CD4-positive, alpha-beta T cell treated with Interleukin-15 for 4 hours (primary cell): ENCODE measurements at regions not wholly inside any gene's neighbourhood (a gene's known extent, or its start where the extent isn't known, plus 50 kb on each side); places are given as distances from the start of the nearest gene placed in this dataset.
"Not testable (repeated sequence)": the region's sequence is repeated elsewhere in the genome, so short reads cannot be mapped to it uniquely, and the experiment has no call there.

Experiments
- DNase-seq: peaks from one replicate; pipeline ENCODE4 v3.0.0-alpha.2; 2020; ENCODE audit warnings: low spot score

GRCh38 chr12:72723732-72724131 lies 451.6 kb downstream of the TRHDE start:
- no peak for DNase-seq

DNA sequence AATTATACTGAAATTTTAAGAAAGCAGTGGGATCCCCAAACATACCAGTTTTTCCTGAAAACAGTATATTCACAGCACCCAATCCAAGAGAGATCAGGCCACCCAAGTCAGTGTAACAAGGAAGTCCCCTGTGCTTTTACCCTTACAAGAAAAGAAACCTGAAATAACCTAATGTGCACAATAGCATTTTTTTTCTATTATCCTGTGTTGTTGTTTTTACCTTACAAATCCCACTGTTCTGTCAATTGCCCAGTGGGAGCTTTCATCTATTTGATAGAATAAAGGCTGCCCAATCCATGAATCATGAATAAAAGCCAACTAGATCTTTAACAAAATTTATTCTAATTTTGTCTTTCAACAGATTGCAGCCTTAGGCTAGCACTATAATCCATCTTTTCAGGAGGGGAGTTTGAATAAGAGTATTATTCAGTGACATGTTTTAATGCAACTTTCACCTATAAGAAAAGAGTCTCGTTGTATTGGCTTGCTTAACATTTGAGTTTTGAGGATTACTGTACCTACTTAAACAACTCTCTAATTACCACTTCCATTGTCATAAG lies 457.4 kb downstream of the TRHDE start:
- no peak for DNase-seq

- no peak for DNase-seq
Measured at GRCh38 chr12:72734581-72734980, 462.4 kb downstream of the TRHDE start.

GRCh38 chr12:72738811-72739210 lies 466.6 kb downstream of the TRHDE start:
- DNase-seq: no peak

- no peak for DNase-seq
Measured at GRCh38 chr12:72740064-72740463, 467.9 kb downstream of the TRHDE start.

DNA sequence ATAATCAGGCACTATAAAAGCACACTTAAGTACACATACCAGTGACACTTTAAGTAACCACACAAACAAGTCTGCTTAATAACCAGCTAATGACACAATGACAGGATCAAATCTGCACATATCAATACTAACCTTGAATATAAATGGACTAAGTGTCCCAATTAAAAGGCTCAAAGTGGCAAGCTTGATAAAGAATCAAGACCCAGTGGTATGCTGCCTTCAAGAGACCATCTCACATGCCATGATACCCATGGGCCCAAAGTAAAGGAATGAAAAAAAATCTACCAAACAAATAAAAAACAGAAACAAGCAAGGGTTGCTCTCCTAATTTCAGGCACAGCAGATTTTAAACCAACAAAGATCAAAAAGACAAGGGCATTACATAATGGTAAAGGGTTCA lies 470.4 kb downstream of the TRHDE start:
- no peak for DNase-seq

DNA sequence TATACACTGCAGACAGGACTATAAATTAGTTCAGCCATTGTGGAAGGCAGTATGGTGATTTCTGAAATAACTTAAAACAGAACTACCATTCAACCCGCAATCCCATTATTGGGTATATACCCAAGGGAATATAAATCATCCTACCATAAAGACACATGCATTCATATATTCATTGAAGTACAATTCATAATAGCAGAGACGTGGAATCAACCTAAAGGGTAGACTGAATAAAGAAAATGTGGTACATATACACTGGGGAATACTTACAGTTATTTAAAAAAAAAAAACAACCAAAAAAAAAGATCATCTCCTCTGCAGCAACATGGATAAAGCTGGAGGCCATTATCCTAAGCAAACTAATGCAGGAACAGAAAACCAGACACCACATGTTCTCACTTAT lies 473.9 kb downstream of the TRHDE start:
- no peak for DNase-seq

DNA sequence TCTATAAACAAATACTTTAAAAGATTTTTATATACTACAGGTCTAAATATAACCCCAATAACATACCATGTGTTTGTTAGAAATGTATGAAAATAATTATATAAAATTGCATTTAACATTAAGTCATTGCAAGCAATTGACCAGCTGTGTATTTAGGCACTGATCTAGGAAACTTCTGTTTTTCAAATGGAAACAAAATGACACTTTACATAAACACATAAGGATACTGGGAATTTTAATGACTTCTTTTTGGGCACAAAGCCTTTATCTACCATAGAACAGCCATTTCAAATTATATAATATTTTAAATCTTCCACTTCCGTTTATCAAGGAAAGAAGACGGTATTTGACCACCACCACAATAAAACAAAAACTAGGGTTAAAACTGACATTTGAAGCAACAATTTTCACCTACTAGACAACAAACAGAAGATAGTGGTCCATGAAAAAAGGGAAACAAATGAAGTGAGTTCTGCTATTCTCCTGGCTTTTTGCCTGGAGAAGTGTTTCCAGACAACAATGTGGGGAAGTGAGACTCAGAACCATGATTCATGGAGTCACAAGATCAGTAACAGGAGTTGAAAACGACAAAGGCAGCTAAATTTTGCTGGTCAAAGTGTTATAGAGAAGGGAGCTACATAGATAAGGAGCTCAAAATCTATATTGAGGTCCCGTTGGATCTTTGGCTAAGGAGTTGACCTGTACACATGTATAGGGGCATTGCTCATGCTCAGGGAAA lies 475.1 kb downstream of the TRHDE start:
- no peak for DNase-seq

DNA sequence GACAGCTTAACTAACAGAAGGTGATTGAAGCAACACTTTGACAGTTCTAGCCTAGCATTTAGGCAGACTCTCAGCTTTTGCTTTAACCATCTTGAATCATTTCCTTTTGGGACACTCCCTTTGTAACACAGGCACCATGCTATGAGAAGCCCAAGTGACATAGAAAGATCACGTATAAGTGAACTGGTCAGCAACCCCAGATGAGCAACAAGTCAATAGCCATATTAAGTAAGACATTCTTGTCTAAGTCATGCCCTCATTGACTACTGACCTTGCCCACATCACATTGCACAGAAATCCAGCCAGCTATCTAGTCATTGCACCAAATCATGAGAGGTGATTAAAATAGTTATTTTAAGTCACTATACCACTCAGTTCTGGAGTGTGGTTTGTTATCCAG lies 476.8 kb downstream of the TRHDE start:
- DNase-seq: no peak

GRCh38 chr12:72753571-72753970 lies 481.4 kb downstream of the TRHDE start:
- DNase-seq: no peak

GRCh38 chr12:72754026-72754425 lies 481.9 kb downstream of the TRHDE start:
- not testable (repeated sequence) for DNase-seq

DNA sequence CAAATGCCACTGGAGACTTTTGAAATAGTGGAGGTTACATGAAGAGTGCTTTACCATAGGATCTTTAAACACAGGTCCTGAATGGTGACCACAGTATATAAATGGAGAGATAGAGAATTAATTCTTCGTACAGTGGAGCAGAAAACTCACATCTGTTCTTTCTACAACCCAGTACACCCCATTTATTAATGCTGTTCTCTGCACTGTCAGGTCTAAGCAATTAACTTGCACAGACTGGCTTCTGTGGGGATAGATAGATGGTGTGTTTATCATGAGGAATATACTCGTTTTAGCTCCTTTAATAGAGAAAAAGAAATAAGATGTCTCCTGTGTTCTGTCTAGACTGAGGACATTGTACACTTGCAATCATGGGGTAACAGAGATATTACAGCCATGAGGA lies 494.3 kb downstream of the TRHDE start:
- DNase-seq: no peak

DNA sequence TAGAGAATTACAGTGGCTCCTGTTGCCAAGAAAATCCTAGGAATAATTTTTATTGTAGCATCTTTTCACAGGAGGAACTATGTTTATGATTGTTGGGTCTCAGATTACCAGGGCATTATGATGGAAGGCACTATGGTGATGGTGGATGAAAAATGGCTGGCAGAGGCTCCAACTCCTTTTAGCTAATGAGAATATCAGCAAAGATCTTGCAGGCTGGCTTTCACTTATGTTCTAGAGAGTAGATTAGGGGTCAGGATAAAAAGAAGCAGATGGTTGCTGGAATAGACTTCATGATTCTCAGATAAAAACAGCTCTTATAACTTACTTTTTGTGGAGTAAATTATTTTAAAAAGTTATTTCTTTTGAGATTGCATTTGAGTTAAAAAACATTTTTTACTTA lies 501.9 kb downstream of the TRHDE start:
- no peak for DNase-seq

- no peak for DNase-seq
Measured at GRCh38 chr12:72777806-72778205, 505.6 kb downstream of the TRHDE start.

DNA sequence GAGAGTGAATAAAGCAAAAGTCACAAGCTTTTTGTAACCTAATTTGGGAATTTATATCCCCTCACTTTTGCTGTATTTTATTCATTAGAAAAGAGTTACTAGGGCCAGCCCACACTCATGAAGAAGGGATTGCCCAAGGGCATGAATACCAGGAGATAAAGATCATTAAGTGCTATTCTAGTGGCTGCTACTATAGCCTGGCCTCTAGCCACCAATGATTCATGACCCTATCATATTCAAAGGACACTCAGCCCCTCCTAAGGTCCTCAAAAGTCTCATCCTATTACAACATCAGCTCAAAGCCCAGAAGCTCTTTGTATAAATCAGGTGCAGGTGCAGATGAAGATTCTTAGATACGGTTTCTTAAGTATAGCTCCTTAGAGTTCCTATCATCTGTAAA lies 518.1 kb downstream of the TRHDE start:
- no peak for DNase-seq

GRCh38 chr12:72792889-72793288 lies 520.7 kb downstream of the TRHDE start:
- no peak for DNase-seq

- no peak for DNase-seq
Measured at GRCh38 chr12:72793796-72794195, 521.6 kb downstream of the TRHDE start.

GRCh38 chr12:72815421-72815820 lies 543.3 kb downstream of the TRHDE start:
- DNase-seq: no peak

- DNase-seq: no peak
Measured at GRCh38 chr12:72828662-72829324, 556.6 kb downstream of the TRHDE start.

DNA sequence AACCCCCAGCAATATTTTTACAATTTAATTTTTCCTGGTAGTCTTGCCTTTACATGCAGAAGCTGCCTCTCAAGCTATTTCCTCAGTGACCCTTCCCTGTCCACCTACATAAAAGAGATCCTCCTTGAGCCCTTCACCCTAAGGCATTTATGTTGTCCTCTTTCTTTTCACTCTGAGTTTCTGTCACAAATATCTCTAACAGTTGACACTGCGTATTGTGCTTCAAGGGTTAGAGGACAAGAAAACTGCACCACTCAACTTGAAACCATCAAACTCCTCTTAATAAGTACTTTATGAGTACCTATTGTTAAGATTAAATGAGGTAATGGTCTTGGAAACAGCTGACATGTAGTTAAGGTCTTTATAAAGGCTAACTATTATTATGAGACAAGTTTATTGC lies 557.7 kb downstream of the TRHDE start:
- no peak for DNase-seq

GRCh38 chr12:72832024-72832423 lies 559.9 kb downstream of the TRHDE start:
- DNase-seq: no peak

DNA sequence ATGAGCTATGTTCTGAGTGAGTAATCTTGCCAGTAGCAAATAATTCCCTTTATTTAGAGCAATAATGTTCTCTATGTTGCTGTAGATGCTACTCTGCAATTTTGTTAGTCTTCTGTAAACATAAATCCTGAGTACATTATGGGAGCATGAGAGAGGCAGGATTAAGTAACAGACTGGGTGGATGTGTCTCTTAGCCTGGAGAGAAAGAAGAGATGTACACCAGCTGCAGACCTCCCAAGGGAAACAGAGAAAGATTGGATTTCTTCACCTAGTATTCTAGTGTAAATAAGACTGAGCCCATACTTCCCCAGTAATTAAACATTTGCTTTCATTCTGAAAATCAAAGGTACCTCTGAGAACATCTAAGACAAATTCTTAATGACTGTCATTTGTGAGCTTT lies 564.0 kb downstream of the TRHDE start:
- no peak for DNase-seq

- no peak for DNase-seq
Measured at GRCh38 chr12:72839696-72840095, 567.5 kb downstream of the TRHDE start.

DNA sequence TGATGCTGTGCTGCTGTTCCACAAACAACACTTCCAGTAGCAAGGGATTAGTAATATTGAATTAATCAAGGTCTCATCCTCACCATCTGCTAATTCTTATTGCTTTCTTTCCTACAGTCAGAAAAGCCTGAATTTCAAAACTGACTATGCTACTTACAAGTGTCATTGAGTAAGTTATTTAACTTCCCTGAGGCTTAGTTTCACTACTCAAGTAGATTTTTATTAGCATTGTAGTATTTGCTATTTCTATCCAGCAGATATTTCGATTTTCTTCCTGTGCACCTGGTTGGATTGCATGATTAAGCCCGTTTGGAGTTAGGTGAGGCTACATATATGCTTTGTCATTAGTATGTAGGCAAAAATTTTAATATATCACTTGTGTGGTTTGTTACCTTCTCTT lies 591.5 kb downstream of the TRHDE start:
- no peak for DNase-seq
